ENCODE measurements at regions not wholly inside any gene's neighbourhood (a gene's known extent, or its start where the extent isn't known, plus 50 kb on each side); places are given as distances from the start of the nearest gene placed in this dataset.

- no peaks in the 10 kb centered on the region for H3K4me1 ChIP-seq (ENCODE audit: control insufficient read depth in 5 of 5, insufficient read depth in 5 of 5, low read length in 5 of 5)
- no peak for ATAC-seq (ENCODE audit: insufficient read depth, low FRiP score)
- peaks cover 0 to 4% (median under 1%) of the 10 kb centered on the region in 4 donors for H3K9me3 ChIP-seq (ENCODE audit: control insufficient read depth in 4 of 4, insufficient read depth in 3 of 4, low read length in 3 of 4)
- H3K36me3 ChIP-seq (ENCODE audit: control insufficient read depth in 4 of 4, insufficient read depth in 4 of 4, low read length in 4 of 4), result no peaks in the 10 kb centered on the region
- H3K4me3 ChIP-seq, result no peak overlapping the region
- TF ChIP-seq, protein P1, sequence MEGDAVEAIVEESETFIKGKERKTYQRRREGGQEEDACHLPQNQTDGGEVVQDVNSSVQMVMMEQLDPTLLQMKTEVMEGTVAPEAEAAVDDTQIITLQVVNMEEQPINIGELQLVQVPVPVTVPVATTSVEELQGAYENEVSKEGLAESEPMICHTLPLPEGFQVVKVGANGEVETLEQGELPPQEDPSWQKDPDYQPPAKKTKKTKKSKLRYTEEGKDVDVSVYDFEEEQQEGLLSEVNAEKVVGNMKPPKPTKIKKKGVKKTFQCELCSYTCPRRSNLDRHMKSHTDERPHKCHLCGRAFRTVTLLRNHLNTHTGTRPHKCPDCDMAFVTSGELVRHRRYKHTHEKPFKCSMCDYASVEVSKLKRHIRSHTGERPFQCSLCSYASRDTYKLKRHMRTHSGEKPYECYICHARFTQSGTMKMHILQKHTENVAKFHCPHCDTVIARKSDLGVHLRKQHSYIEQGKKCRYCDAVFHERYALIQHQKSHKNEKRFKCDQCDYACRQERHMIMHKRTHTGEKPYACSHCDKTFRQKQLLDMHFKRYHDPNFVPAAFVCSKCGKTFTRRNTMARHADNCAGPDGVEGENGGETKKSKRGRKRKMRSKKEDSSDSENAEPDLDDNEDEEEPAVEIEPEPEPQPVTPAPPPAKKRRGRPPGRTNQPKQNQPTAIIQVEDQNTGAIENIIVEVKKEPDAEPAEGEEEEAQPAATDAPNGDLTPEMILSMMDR (IDR thresholded peaks at IDR 0.05; ENCODE audit: control extremely low read depth, extremely low read depth), result no peak
- H3K27ac ChIP-seq (ENCODE audit: low read depth in 1 of 2, low read length in 1 of 2), result no peak overlapping the region
- 83 to 92% methylated on average over 6 of the region's 6 CpGs for WGBS, 2 donors
- H3K27me3 ChIP-seq (ENCODE audit: control insufficient read depth in 3 of 3, insufficient read depth in 3 of 3, low read length in 2 of 3), result no peaks in the 10 kb centered on the region
- DNase-seq, result no peak
- H3K9ac ChIP-seq (ENCODE audit: insufficient read depth in 1 of 2, low read length in 2 of 2), result no peak overlapping the region
Measured at GRCh38 chr2:104518256-104518655, 335.7 kb upstream of the POU3F3 start.

- H3K36me3 ChIP-seq (ENCODE audit: control insufficient read depth in 4 of 4, insufficient read depth in 4 of 4, low read length in 4 of 4), result no peaks in the 10 kb centered on the region
- DNase-seq, result no peak
- H3K9me3 ChIP-seq (ENCODE audit: control insufficient read depth in 4 of 4, insufficient read depth in 3 of 4, low read length in 3 of 4), result peaks cover 0 to 4% (median under 1%) of the 10 kb centered on the region in 4 donors
- TF ChIP-seq, protein P1 (IDR thresholded peaks at IDR 0.05; ENCODE audit: control extremely low read depth, extremely low read depth), result no peak
- no peaks in the 10 kb centered on the region for H3K4me1 ChIP-seq (ENCODE audit: control insufficient read depth in 5 of 5, insufficient read depth in 5 of 5, low read length in 5 of 5)
- ATAC-seq (ENCODE audit: insufficient read depth, low FRiP score), result no peak
- WGBS, 2 donors, result 41 to 62% methylated on average over 5 of the region's 5 CpGs
- no peak overlapping the region for H3K9ac ChIP-seq (ENCODE audit: insufficient read depth in 1 of 2, low read length in 2 of 2)
- no peaks in the 10 kb centered on the region for H3K27me3 ChIP-seq (ENCODE audit: control insufficient read depth in 3 of 3, insufficient read depth in 3 of 3, low read length in 2 of 3)
- no peak overlapping the region for H3K27ac ChIP-seq (ENCODE audit: low read depth in 1 of 2, low read length in 1 of 2)
- no peak overlapping the region for H3K4me3 ChIP-seq
Measured at GRCh38 chr2:104521247-104521646, 332.7 kb upstream of the POU3F3 start.

GRCh38 chr2:104523921-104524320 lies 330.0 kb upstream of the POU3F3 start:
- H3K9ac ChIP-seq (ENCODE audit: insufficient read depth in 1 of 2, low read length in 2 of 2), result no peak overlapping the region
- DNase-seq (no peak), ATAC-seq (ENCODE audit: insufficient read depth, low FRiP score) (no peak)
- H3K27ac ChIP-seq (ENCODE audit: low read depth in 1 of 2, low read length in 1 of 2), result no peak overlapping the region
- TF ChIP-seq, protein P1 (IDR thresholded peaks at IDR 0.05; ENCODE audit: control extremely low read depth, extremely low read depth), result no peak
- no peaks in the 10 kb centered on the region for H3K36me3 ChIP-seq (ENCODE audit: control insufficient read depth in 4 of 4, insufficient read depth in 4 of 4, low read length in 4 of 4)
- H3K9me3 ChIP-seq (ENCODE audit: control insufficient read depth in 4 of 4, insufficient read depth in 3 of 4, low read length in 3 of 4), result peaks cover 0 to 4% (median under 1%) of the 10 kb centered on the region in 4 donors
- H3K27me3 ChIP-seq (ENCODE audit: control insufficient read depth in 3 of 3, insufficient read depth in 3 of 3, low read length in 2 of 3), result no peaks in the 10 kb centered on the region
- no peaks in the 10 kb centered on the region for H3K4me1 ChIP-seq (ENCODE audit: control insufficient read depth in 5 of 5, insufficient read depth in 5 of 5, low read length in 5 of 5)
- 92 to 93% methylated on average over 2 of the region's 2 CpGs for WGBS, 2 donors
- H3K4me3 ChIP-seq, result no peak overlapping the region

GRCh38 chr2:104528101-104528500 lies 325.8 kb upstream of the POU3F3 start:
- H3K36me3 ChIP-seq (ENCODE audit: control insufficient read depth in 4 of 4, insufficient read depth in 4 of 4, low read length in 4 of 4), result no peaks in the 10 kb centered on the region
- peaks cover 0 to 2% (median 0%) of the 10 kb centered on the region in 4 donors for H3K9me3 ChIP-seq (ENCODE audit: control insufficient read depth in 4 of 4, insufficient read depth in 3 of 4, low read length in 3 of 4)
- no peak overlapping the region for H3K4me3 ChIP-seq
- WGBS, 2 donors, result 68 to 77% methylated on average over 8 of the region's 8 CpGs
- no peak overlapping the region for H3K9ac ChIP-seq (ENCODE audit: insufficient read depth in 1 of 2, low read length in 2 of 2)
- H3K27ac ChIP-seq (ENCODE audit: low read depth in 1 of 2, low read length in 1 of 2), result no peak overlapping the region
- DNase-seq, result no peak
- H3K4me1 ChIP-seq (ENCODE audit: control insufficient read depth in 5 of 5, insufficient read depth in 5 of 5, low read length in 5 of 5), result no peaks in the 10 kb centered on the region
- no peak for ATAC-seq (ENCODE audit: insufficient read depth, low FRiP score)
- no peaks in the 10 kb centered on the region for H3K27me3 ChIP-seq (ENCODE audit: control insufficient read depth in 3 of 3, insufficient read depth in 3 of 3, low read length in 2 of 3)
- TF ChIP-seq, protein P1 (IDR thresholded peaks at IDR 0.05; ENCODE audit: control extremely low read depth, extremely low read depth), result no peak
